Left cardiac atrium (tissue), 4 donors: ENCODE measurements at regions not wholly inside any gene's neighbourhood (a gene's known extent, or its start where the extent isn't known, plus 50 kb on each side); places are given as distances from the start of the nearest gene placed in this dataset.

Source experiments
- ATAC-seq, 2 donors: fragments of 200-7000 bp; cut with Tn5 transposase; one replicate each; pipeline ENCODE4 v1.9.1; 2020; ENCODE audit warnings: mild to moderate bottlenecking in 2 of 2, moderate library complexity in 2 of 2
- DNase-seq: peaks from one replicate; pipeline ENCODE4 v3.0.0-alpha.2; 2020
- intact Hi-C, 2 donors: fragments of 100-400 bp; cut with DNase I; formaldehyde crosslinking; loops; one replicate each; pipeline versions ENCODE4 v1.14.1 to v1.15.1; 2022 to 2023
- donor health status: DM: no; HTN: yes; CAD: no.
- donor health status: DM: no; HTN: yes; CAD: no; lungs with severe emphysema.
- donor health status: DM: yes; HTN: yes; CAD: no.
- donor health status: Dilated cardiomyopathy.

DNA sequence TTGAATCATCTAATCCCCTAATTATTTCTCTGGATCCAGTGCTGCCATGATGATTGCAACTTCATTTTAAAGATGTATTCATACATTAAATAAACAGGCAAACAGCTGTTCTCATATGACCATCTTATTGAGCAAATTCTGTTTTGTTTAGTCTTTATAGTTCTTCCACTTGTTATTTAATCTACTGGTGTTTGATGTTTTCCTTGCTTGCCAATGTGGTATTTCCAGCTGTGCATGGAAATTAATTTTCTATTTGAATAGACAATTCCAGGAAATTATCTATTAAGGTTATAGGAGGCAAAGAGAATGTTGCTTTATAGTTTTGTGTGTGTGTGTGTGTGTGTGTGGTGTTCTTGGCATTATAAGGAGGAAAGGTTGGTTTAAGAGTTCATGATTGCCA is 167.0 kb upstream of the PRPS1L1 start:
- ATAC-seq (no peak), DNase-seq (no peak)
- intact Hi-C loops = no loop called here

DNA sequence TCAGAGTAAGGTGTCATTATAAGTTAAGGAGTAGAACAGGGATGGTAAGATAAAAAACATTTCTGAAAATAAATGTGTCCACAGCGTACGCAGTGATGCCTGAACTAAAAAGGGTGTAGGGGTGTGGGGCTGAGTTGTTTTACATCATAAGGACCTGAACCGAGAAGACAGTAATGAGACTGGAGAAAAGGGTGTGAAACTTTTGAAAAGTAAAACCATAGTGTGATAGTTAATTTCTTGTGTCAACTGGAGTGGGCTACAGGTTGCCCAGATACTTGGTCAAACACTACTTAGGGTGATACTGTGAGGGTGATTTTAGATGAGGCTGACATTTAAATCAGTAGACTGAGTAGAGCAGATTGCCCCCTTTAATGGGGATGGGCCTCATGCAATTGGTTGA is 169.0 kb upstream of the PRPS1L1 start:
- intact Hi-C loops = no loop called here
- DNase-seq (no peak), ATAC-seq (no peak)

DNA sequence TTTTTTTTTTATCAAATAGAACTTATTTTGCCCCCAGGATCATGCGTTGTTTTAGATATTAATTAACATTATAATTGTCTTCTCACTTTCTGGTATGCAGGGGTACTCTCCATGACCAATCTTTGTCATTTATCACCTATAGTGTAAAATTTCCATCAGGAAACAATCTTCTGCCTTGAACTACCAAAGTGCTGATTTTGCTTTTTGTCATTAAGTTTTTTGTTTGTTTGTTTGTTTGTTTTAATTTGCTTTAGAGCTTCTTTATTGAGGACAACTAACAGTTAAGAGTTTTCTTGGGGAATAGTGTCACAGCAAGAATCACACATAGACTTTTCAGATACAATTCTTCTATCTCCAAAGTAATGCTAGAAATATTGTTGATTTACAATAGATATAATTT is 171.2 kb upstream of the PRPS1L1 start:
- intact Hi-C loops = no loop called here
- ATAC-seq = no peak
- DNase-seq = no peak

DNA sequence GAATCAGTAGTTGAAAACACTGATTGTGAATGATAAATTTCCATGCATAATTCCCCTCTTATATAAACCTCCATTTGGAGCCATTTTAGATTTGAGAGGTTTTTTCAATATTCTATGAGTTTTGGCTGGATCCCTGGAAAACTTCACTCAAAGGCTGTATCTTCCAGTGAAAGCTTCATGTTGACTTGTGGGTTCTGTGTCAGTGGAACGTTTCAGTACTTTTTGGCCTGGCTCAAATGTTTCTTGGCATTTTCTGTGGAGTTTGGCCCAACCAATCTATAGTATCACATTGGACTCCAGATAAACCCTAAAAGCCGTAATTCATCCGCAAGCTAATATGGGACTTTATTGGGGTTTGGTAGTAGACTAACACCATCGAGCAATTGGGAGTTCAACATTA is 172.6 kb upstream of the PRPS1L1 start:
- no peak for DNase-seq
- ATAC-seq = no peak
- intact Hi-C loops = no loop called here

DNA sequence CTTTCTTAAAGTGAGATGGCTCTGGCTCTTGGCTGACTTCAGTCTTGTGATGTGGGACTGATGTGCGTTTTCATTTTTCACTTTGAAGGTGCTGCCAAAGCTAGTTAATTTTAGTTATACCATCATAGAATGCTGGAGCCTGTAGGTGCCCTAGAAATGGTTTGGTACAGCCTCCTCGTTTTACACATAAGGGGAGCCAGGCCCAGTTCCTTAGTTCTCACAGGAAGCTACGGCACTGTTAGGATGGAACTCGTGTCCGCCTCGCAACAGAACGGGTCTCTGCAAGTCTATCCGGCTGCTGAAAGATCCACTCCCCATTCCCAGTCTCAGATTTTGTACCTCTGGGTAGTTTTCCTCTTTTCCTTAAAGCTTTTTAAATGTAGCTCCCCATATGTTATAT is 173.2 kb upstream of the PRPS1L1 start:
- no peak for DNase-seq
- peak in 1 of 2 donors; percentile 23 for ATAC-seq
- intact Hi-C loops = no loop called here

DNA sequence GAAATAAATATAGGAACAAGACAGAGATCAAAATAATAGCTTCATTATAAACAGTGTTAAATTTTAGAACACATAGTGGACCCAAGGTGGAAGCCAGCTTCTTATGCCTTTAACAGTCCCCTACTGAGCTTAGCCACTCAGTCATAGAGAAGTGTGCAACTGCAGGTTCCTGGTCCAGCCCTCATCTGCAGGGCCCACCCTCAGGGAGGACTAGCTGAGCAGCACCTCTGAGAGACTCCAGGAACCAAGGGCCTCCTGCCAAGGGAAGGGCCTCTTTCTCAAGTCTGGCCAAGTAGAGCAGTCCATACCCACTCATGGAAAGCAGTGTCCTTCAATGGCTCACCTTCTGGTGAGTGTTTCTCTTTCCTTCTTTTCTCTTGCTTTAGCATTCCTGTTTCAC is 173.7 kb upstream of the PRPS1L1 start:
- ATAC-seq (peak in 1 of 2 donors; percentile 5), DNase-seq (no peak)
- intact Hi-C loops = no loop called here

DNA sequence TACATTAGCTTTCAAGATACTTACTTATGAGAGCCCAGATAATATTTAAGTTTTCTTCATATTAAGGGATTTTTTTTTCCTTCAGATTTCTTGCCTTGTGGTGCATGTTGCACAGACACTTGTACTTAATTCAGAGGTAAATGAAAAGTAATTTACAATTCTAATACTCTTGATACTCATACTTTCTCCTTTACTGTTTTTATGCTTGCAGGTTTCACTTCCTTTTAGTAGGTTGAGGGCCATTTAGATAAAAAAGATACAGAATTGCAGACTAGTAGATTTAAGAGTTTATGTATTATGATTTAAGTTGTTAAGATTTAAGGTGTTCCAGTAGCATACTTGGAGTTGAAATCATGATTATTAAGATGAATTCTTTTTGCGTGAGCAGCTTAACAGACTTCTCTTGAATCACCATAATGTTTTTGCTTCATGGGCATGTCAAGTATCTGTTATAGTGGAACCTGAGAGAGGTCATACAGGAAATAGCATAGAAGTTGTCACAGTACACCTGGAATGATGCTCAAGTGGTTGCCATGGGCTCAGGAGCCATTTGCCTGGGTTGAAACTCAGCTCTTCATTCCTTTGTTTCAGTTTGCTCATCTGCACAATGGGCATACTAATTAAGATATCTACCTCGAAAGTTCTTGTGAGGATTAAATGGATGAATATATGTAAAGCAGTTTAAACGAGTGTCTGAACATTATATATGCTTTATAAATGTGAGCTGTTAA is 174.8 kb upstream of the PRPS1L1 start:
- ATAC-seq (no peak), DNase-seq (no peak)
- intact Hi-C loops = no loop called here

DNA sequence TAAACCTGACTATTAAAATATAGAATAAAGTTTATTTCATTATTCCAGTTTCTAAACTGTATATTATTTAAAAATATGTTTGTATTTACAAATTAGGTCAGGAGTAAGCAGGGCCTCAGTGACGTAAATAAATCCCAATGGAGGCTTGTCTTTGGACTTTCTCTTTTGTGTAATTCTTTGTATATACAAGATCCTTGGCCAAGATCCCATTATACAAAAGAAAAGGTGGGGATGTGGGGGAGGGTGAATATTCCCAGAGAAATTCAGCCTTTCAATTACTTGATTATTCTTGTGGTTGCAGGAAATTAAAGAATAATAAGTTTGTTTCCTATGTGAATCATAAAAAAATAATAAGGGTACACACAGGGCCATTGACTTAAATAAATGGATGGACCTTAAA is 178.7 kb upstream of the PRPS1L1 start:
- no peak for DNase-seq
- ATAC-seq = no peak

DNA sequence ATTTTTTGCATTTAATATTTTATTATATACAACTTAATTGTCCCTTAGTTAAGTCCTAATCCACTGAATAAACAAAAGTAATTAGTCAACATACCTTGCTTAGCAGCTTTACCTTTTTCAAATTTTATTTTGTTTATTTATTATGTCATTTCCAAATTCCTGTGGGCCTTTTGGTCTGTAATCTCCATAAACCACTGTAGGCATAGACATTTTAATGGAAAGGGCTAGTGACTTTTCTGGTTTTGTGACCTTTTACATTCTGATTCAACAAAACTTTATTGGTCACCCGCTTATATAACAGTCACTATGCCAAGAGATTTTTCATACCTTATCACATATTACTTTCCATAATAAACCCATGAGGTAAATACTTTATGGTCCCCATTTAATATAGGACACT is 181.3 kb upstream of the PRPS1L1 start:
- intact Hi-C loops = no loop called here
- ATAC-seq (no peak), DNase-seq (no peak)

More for the DNA sequence above, 178.7 kb upstream of the PRPS1L1 start:
- intact Hi-C loops = no loop called here

DNA sequence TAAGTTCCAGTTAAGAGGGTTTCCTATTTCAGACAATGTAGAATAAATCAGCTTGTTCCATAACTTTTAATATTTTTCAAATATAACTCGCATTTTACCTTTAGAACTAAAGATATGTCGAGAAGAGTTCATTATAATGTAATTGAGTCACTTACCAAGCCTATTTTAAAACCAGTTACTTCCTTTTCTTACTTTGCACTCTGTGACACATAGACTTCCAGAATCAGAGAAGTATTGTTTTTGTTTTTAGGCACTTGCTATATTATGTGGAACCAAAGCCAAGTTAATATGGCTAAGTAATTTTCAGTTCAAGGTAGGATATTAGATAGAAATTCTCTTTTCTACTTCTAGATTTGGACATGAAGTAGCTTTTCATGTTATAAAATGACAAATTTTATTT is 182.7 kb upstream of the PRPS1L1 start:
- no peak for ATAC-seq
- intact Hi-C loops = loop anchor here in 1 of 2 donors (5.0 to 10.0 kb wide), 2 partner anchors 84 to 137 kb away; no protein-coding TSS in a partner anchor
- no peak for DNase-seq

DNA sequence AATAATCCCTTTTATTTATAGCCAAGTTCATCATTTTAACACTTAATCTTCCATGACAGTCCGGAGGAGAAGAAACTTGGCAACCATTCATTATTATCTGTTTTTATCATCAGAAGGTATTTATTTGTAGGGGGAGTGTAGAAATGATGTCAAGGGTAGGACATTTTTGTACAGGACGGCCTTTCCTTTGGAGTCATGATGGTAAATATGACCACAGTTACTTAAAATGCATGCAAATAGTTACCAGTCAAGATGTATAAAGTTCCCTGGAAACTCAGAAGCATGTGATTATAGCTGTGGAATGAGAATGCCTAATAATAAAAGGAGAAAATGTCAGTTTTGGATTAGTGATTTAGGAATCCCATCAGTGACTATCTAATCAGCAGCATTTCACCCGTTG is 183.1 kb upstream of the PRPS1L1 start:
- intact Hi-C loops = loop anchor here in 1 of 2 donors (5.0 to 10.0 kb wide), 2 partner anchors 84 to 137 kb away; no protein-coding TSS in a partner anchor
- DNase-seq (no peak), ATAC-seq (no peak)

DNA sequence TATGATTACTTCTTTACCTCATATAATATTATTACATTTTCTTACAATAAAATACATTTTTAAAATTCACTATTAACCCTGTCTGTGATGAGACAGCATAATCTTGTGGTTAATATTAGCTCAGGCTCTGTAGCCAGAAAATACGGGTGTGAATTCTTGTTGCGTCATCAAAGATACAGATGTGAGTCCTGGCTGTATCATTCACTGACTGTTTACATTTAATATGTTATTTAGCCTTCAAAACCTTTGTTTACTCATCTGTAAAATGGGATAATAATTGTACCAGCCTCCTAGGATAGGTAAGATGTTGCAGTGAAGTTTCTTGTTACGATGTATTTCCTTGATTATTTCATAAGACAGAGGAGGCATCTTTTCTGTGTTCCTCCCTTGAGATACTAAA is 184.7 kb upstream of the PRPS1L1 start:
- DNase-seq (no peak), ATAC-seq (no peak)
- intact Hi-C loops = loop anchor here in 1 of 2 donors (5.0 to 10.0 kb wide), 2 partner anchors 82 to 135 kb away; no protein-coding TSS in a partner anchor

DNA sequence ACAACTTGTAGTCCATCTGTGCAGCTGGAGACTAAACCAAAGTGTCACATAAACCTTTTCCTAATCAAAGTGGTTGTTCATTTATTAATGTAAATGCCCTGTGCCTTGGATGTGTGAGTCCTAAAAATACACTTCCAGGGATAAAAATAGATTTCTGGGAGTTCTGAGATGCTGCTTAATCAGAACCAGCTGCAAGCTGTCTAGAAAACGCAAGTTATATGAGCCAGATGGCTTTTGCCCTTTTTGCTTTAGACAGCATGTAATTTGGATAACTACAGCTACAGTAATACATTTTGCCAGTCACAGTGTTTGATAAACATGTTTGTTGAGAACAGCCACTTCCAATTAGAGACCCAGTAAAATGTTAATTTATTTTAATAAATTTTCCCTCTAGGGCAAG is 185.1 kb upstream of the PRPS1L1 start:
- DNase-seq (no peak), ATAC-seq (peak in 1 of 2 donors; percentile 59)
- intact Hi-C loops = loop anchor here in 1 of 2 donors (5.0 to 10.0 kb wide), 2 partner anchors 82 to 135 kb away; no protein-coding TSS in a partner anchor

DNA sequence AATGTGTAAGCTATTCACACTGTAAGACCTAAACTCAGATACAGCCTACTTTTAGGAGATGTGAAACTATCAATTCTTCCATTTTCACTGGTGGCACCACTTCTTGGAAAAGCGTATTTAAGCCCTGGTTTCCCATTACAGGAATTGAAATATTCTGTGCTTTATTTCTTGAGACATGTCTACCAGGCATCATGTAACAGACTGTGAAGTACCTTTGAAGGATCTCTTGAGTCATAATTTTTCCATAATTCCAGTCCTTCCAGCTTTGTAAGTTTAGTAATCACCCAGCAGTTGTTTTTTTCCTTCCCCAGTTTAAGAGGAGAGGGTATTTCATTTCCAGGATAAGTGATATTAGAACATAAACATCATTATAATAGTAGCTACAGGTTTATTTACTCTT is 186.0 kb upstream of the PRPS1L1 start:
- intact Hi-C loops = loop anchor here in 1 of 2 donors (5.0 to 10.0 kb wide), 2 partner anchors 81 to 134 kb away; no protein-coding TSS in a partner anchor
- DNase-seq (no peak), ATAC-seq (no peak)

DNA sequence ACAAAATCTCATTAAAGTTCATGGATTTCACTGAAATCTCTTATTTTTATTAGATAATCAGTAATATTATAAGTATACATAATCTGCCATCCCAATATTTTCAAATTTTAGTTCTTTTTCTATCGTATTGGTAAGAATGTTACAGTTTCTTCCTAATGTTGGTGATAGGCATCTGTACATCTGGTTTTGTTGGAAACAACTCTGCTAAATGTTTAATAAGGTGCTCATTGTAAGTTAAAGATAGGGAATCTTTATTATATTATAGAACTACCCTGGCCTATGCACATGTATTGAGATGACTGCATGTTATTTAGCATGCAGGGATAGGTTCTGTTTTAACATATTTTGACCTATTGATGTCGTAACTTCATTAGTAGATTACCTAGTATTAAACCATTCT is 188.6 kb upstream of the PRPS1L1 start:
- intact Hi-C loops = loop anchor here in 1 of 2 donors (10.0 kb wide), 1 partner anchor 79 kb away; no protein-coding TSS in a partner anchor
- ATAC-seq = no peak
- DNase-seq = no peak

DNA sequence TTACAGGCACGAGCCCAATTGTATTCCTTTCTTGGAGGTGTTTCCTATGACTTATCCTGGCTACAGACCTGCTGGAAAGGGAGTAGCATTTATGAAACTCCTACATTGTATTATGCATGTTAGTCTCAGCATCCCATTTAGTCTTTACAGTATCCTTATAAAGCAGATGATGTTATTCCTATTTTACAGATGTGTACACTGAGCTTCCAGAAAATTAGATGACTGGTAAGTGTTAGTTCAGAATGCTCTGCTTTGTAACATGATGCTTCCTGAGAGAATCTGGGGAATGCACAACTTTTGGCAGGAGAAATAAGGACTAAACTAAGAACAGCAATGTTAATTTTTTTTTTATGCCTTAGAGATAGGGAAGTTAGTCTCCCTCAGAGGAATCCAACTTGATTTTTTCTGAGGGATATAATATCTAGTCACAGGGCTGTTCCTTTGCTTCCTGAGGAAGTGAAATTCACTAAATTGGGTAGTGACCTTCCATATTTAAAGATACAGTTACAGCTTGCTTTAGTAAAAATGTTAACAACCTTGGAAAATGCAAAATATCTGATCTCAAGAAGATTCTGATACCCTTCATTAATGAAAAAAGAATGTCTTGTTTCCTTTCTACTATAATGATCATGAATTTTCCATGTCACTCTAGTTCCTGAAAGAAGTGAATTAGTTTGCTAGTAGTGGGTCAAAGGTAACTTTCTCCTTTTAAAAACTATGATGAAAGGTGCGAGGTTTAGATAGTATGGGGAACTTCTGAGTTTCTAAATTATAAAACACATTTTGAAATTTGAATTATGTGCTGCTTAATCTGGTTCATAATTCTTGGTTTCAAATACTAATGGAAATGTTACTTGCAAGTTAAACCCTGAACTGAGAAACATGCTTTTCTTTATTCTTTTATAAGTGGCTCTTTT is 194.0 kb upstream of the PRPS1L1 start:
- DNase-seq (no peak), ATAC-seq (peak; percentile 53 to 59)
- intact Hi-C loops = no loop called here

DNA sequence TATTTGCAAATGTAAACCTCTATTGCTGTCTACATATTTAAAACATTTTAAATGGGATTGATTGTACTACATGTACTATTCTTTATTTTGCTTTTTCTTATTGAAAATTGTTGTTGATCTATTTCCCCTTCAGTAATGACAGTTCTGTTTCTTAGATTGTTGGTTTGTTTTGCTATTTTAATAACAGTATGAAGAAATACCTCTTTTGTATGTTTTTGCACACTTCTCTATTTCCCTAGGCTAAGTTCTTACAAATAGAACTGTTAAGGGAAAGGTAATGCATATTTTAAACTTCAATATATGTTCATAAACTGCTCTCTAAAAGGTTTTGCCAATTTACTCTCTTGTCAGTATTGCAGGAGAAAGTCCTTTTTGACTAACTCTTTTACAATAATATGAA is 195.0 kb upstream of the PRPS1L1 start:
- intact Hi-C loops = no loop called here
- no peak for ATAC-seq
- DNase-seq = no peak

DNA sequence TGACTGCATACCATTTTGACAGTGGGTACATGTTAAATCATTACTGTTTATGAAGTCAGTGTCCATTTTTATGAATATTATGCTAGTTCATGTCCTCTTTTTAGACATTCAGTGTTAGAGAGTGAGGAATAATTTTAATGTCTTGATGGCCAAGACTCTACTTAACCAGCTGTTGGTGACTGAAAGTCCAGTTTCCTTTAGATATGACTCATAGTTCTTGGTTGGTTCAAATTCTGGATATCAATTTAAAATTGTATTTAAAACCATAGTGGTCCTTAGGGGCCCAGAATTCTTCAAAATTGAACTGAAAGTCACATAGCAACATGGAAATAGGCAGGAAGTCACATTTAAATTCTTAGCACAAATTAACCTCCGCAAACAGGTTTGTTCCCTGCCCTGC is 196.5 kb upstream of the PRPS1L1 start:
- intact Hi-C loops = no loop called here
- ATAC-seq (no peak), DNase-seq (no peak)

DNA sequence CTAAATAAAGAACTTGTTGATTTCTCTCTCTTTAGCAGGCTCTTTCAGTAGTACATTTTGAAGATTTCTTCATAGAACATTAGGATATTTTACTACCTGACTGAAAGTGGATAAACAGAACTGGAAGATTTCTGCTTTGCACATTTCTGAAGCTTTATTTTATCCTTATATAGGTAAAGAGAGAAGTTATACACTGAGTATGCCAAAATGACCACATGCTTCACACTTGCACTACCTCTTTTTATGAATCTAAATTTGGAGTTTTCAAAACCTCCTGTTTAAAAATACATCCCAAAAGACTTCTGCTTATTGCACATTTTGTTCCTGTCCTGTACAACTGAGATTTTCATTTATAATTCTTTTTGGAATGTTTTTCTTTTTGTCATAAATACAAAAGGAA is 197.4 kb upstream of the PRPS1L1 start:
- DNase-seq = no peak
- intact Hi-C loops = loop anchor here in 1 of 2 donors (5.0 kb wide), 1 partner anchor 63 kb away; no protein-coding TSS in a partner anchor
- no peak for ATAC-seq

DNA sequence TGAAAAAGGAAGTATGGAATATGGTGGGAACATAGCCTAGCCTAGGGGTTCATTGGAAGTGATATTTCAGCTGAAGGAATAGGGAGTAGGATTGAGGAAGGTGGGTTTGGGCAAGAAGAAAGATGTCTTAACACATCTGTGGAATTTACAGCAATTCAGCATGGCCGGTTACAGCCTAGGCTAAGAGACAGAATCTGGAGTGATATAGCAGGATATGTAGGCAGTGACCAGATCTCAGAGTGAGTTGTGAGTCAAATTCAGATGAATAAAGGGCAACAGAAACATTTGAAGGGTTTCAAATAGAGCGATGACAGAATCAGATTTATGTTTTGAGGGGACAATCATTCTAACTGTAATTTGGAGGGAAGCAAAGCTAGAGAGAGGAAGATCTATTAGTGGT is 199.0 kb upstream of the PRPS1L1 start:
- intact Hi-C loops = loop anchor here in 1 of 2 donors (5.0 kb wide), 1 partner anchor 64 kb away; no protein-coding TSS in a partner anchor
- no peak for DNase-seq

More for the DNA sequence above, 199.0 kb upstream of the PRPS1L1 start:
- ATAC-seq = no peak
